Medulla oblongata (tissue), 1 donor: ENCODE measurements at regions not wholly inside any gene's neighbourhood (a gene's known extent, or its start where the extent isn't known, plus 50 kb on each side); places are given as distances from the start of the nearest gene placed in this dataset.

ENCODE experiments used
- DNase-seq: peaks from one replicate; pipeline ENCODE4 v3.0.0-alpha.2; 2015; ENCODE audit errors: extremely low spot score

GRCh38 chr12:113684908-113685782 is 213.5 kb upstream of the LHX5 start:
- DNase-seq = peak; percentile 18

GRCh38 chr12:113684053-113684907 is 212.6 kb upstream of the LHX5 start:
- DNase-seq = no peak

- DNase-seq = no peak
Observed at GRCh38 chr12:113683574-113683973, 211.9 kb upstream of the LHX5 start.

GRCh38 chr12:113680868-113681267 is 209.2 kb upstream of the LHX5 start:
- no peak for DNase-seq

GRCh38 chr12:113678223-113679119 is 206.8 kb upstream of the LHX5 start:
- no peak for DNase-seq

- DNase-seq = no peak
Observed at GRCh38 chr12:113676547-113676946, 204.9 kb upstream of the LHX5 start.

GRCh38 chr12:113676117-113676516 is 204.4 kb upstream of the LHX5 start:
- DNase-seq = no peak

GRCh38 chr12:113674996-113675395 is 203.3 kb upstream of the LHX5 start:
- no peak for DNase-seq

GRCh38 chr12:113674302-113674701 is 202.6 kb upstream of the LHX5 start:
- no peak for DNase-seq

GRCh38 chr12:113673458-113674238 is 202.0 kb upstream of the LHX5 start:
- no peak for DNase-seq

- DNase-seq = no peak
Observed at GRCh38 chr12:113670742-113671141, 199.1 kb upstream of the LHX5 start.

- DNase-seq = no peak
Observed at GRCh38 chr12:113667676-113668356, 196.1 kb upstream of the LHX5 start.

- no peak for DNase-seq
Observed at GRCh38 chr12:113667095-113667494, 195.4 kb upstream of the LHX5 start.

GRCh38 chr12:113666223-113666622 is 194.6 kb upstream of the LHX5 start:
- DNase-seq = no peak

- DNase-seq = no peak
Observed at GRCh38 chr12:113665457-113665856, 193.8 kb upstream of the LHX5 start.

- DNase-seq = no peak
Observed at GRCh38 chr12:113664224-113664681, 192.6 kb upstream of the LHX5 start.

GRCh38 chr12:113663396-113663795 is 191.7 kb upstream of the LHX5 start:
- DNase-seq = no peak

GRCh38 chr12:113660936-113661335 is 189.3 kb upstream of the LHX5 start:
- DNase-seq = no peak

- no peak for DNase-seq
Observed at GRCh38 chr12:113659416-113659815, 187.7 kb upstream of the LHX5 start.

GRCh38 chr12:113659015-113659414 is 187.3 kb upstream of the LHX5 start:
- no peak for DNase-seq
